Rectal smooth muscle tissue (tissue), 1 donor: ENCODE measurements at regions not wholly inside any gene's neighbourhood (a gene's known extent, or its start where the extent isn't known, plus 50 kb on each side); places are given as distances from the start of the nearest gene placed in this dataset.
"Not testable (repeated sequence)": the region's sequence is repeated elsewhere in the genome, so short reads cannot be mapped to it uniquely, and the experiment has no call there.

Source experiments
- H3K27ac ChIP-seq: one replicate; pipeline ENCODE4 v1.7.0; 2013; ENCODE audit warnings: low read depth, low read length, inconsistent platforms
- H3K27me3 ChIP-seq: one replicate; pipeline ENCODE4 v1.7.0; 2013; ENCODE audit warnings: low read length; ENCODE audit not compliant: control insufficient read depth, insufficient read depth
- H3K36me3 ChIP-seq: one replicate; pipeline ENCODE4 v1.7.0; 2013; ENCODE audit warnings: low read length; ENCODE audit not compliant: control insufficient read depth, insufficient read depth
- H3K4me1 ChIP-seq: one replicate; pipeline ENCODE4 v1.7.0; 2013; ENCODE audit warnings: low read length; ENCODE audit not compliant: control insufficient read depth, insufficient read depth
- H3K4me3 ChIP-seq: one replicate; pipeline ENCODE4 v1.7.0; 2013; ENCODE audit warnings: low read length
- H3K9ac ChIP-seq: one replicate; pipeline ENCODE4 v1.7.0; 2013; ENCODE audit warnings: low read length

GRCh38 chr12:23388898-23389297 lies 560.6 kb downstream of the SOX5 start:
- H3K36me3 ChIP-seq, H3K9ac ChIP-seq, H3K4me1 ChIP-seq, H3K4me3 ChIP-seq, H3K27me3 ChIP-seq, H3K27ac ChIP-seq: not testable (repeated sequence)

GRCh38 chr12:23389315-23389714 lies 560.2 kb downstream of the SOX5 start:
- H3K9ac ChIP-seq, H3K27me3 ChIP-seq, H3K4me1 ChIP-seq, H3K4me3 ChIP-seq, H3K36me3 ChIP-seq, H3K27ac ChIP-seq: not testable (repeated sequence)

GRCh38 chr12:23399402-23399933 lies 550.0 kb downstream of the SOX5 start:
- no peak overlapping the region for H3K4me3 ChIP-seq
- no peak overlapping the region for H3K9ac ChIP-seq
- no peaks in the 10 kb centered on the region for H3K27me3 ChIP-seq
- no peaks in the 10 kb centered on the region for H3K4me1 ChIP-seq
- H3K27ac ChIP-seq, result no peak overlapping the region
- H3K36me3 ChIP-seq, result no peaks in the 10 kb centered on the region

GRCh38 chr12:23415180-23415579 lies 534.3 kb downstream of the SOX5 start:
- H3K4me3 ChIP-seq, result no peak overlapping the region
- H3K9ac ChIP-seq, result no peak overlapping the region
- H3K27me3 ChIP-seq, result no peaks in the 10 kb centered on the region
- no peaks in the 10 kb centered on the region for H3K4me1 ChIP-seq
- no peaks in the 10 kb centered on the region for H3K36me3 ChIP-seq
- no peak overlapping the region for H3K27ac ChIP-seq

GRCh38 chr12:23421556-23421955 lies 527.9 kb downstream of the SOX5 start:
- Histone ChIP-seq H3K4me3 (no peak overlapping the region), H3K27me3 (no peaks in the 10 kb centered on the region), H3K36me3 (no peaks in the 10 kb centered on the region), H3K4me1 (no peaks in the 10 kb centered on the region), H3K27ac (no peak overlapping the region), H3K9ac (no peak overlapping the region)

- Histone ChIP-seq H3K27me3 (no peaks in the 10 kb centered on the region), H3K27ac (no peak overlapping the region), H3K9ac (no peak overlapping the region), H3K36me3 (no peaks in the 10 kb centered on the region), H3K4me1 (no peaks in the 10 kb centered on the region), H3K4me3 (no peak overlapping the region)
Observed at GRCh38 chr12:23423097-23423687, 526.3 kb downstream of the SOX5 start.

GRCh38 chr12:23423796-23424195 lies 525.7 kb downstream of the SOX5 start:
- Histone ChIP-seq H3K4me1 (no peaks in the 10 kb centered on the region), H3K27me3 (no peaks in the 10 kb centered on the region), H3K36me3 (no peaks in the 10 kb centered on the region), H3K9ac (no peak overlapping the region), H3K4me3 (no peak overlapping the region), H3K27ac (no peak overlapping the region)

- no peak overlapping the region for H3K4me3 ChIP-seq
- no peaks in the 10 kb centered on the region for H3K4me1 ChIP-seq
- H3K27ac ChIP-seq, result no peak overlapping the region
- no peaks in the 10 kb centered on the region for H3K27me3 ChIP-seq
- H3K9ac ChIP-seq, result no peak overlapping the region
- no peaks in the 10 kb centered on the region for H3K36me3 ChIP-seq
Observed at GRCh38 chr12:23424685-23425084, 524.8 kb downstream of the SOX5 start.

GRCh38 chr12:23426328-23426727 lies 523.1 kb downstream of the SOX5 start:
- H3K4me1 ChIP-seq, result no peaks in the 10 kb centered on the region
- no peak overlapping the region for H3K4me3 ChIP-seq
- no peak overlapping the region for H3K27ac ChIP-seq
- no peak overlapping the region for H3K9ac ChIP-seq
- no peaks in the 10 kb centered on the region for H3K36me3 ChIP-seq
- no peaks in the 10 kb centered on the region for H3K27me3 ChIP-seq

GRCh38 chr12:23428758-23429157 lies 520.7 kb downstream of the SOX5 start:
- H3K27me3 ChIP-seq, result no peaks in the 10 kb centered on the region
- no peaks in the 10 kb centered on the region for H3K4me1 ChIP-seq
- H3K9ac ChIP-seq, result no peak overlapping the region
- H3K36me3 ChIP-seq, result no peaks in the 10 kb centered on the region
- H3K27ac ChIP-seq, result no peak overlapping the region
- H3K4me3 ChIP-seq, result no peak overlapping the region

GRCh38 chr12:23431006-23431405 lies 518.5 kb downstream of the SOX5 start:
- no peak overlapping the region for H3K9ac ChIP-seq
- no peaks in the 10 kb centered on the region for H3K4me1 ChIP-seq
- no peaks in the 10 kb centered on the region for H3K36me3 ChIP-seq
- no peak overlapping the region for H3K27ac ChIP-seq
- no peak overlapping the region for H3K4me3 ChIP-seq
- H3K27me3 ChIP-seq, result no peaks in the 10 kb centered on the region

- Histone ChIP-seq H3K27me3 (no peaks in the 10 kb centered on the region), H3K4me3 (no peak overlapping the region), H3K4me1 (no peaks in the 10 kb centered on the region), H3K27ac (no peak overlapping the region), H3K36me3 (no peaks in the 10 kb centered on the region), H3K9ac (no peak overlapping the region)
Observed at GRCh38 chr12:23433121-23433520, 516.3 kb downstream of the SOX5 start.

GRCh38 chr12:23434154-23434553 lies 515.3 kb downstream of the SOX5 start:
- Histone ChIP-seq H3K27ac (no peak overlapping the region), H3K4me1 (no peaks in the 10 kb centered on the region), H3K4me3 (no peak overlapping the region), H3K9ac (no peak overlapping the region), H3K36me3 (no peaks in the 10 kb centered on the region), H3K27me3 (no peaks in the 10 kb centered on the region)
